H1 (cell line): ENCODE measurements at regions not wholly inside any gene's neighbourhood (a gene's known extent, or its start where the extent isn't known, plus 50 kb on each side); places are given as distances from the start of the nearest gene placed in this dataset.
"Not testable (repeated sequence)": the region's sequence is repeated elsewhere in the genome, so short reads cannot be mapped to it uniquely, and the experiment has no call there.

Experiments
- CHD2 ChIP-seq: IDR thresholded peaks from 2 replicates; pipeline ENCODE4 v1.6.1; 2012; ENCODE audit warnings: low read length, improper control_type of control experiment
- RFX5 ChIP-seq: IDR thresholded peaks from 2 replicates; pipeline ENCODE4 v1.6.1; 2011; ENCODE audit warnings: low read depth, low read length, improper control_type of control experiment, borderline replicate concordance
- TBP ChIP-seq: IDR thresholded peaks from 2 replicates; pipeline ENCODE4 v1.6.1; 2011; ENCODE audit warnings: low read depth, low read length, improper control_type of control experiment
- TEAD4 ChIP-seq: IDR thresholded peaks from 2 replicates; pipeline ENCODE4 v1.6.1; 2012; ENCODE audit warnings: low read depth, low read length, inconsistent platforms, mixed read lengths
- YY1 ChIP-seq: IDR thresholded peaks from 2 replicates; pipeline ENCODE4 v1.6.1; 2011; ENCODE audit warnings: low read depth, mild to moderate bottlenecking, low read length
- TF ChIP-seq, protein P1 (sequence below), 3 experiments: IDR thresholded peaks; 1 replicate in 2 of 3; 2 replicates in 1 of 3; pipeline versions ENCODE4 v1.5.1 to v1.6.1; 2011; ENCODE audit warnings: low read length in 3 of 3, mild to moderate bottlenecking in 3 of 3, inconsistent platforms in 2 of 3, low read depth in 1 of 3, moderate library complexity in 1 of 3; ENCODE audit not compliant: insufficient read depth in 1 of 3; ENCODE audit errors: control extremely low read depth in 1 of 3
- TF ChIP-seq, protein P2 (sequence below): fragments of 300-600 bp; sonication (generic); IDR thresholded peaks from 2 replicates; pipeline ENCODE4 v1.7.1; 2012; ENCODE audit warnings: low read length, moderate library complexity, mild to moderate bottlenecking, inconsistent platforms; ENCODE audit not compliant: insufficient replicate concordance

DNA sequence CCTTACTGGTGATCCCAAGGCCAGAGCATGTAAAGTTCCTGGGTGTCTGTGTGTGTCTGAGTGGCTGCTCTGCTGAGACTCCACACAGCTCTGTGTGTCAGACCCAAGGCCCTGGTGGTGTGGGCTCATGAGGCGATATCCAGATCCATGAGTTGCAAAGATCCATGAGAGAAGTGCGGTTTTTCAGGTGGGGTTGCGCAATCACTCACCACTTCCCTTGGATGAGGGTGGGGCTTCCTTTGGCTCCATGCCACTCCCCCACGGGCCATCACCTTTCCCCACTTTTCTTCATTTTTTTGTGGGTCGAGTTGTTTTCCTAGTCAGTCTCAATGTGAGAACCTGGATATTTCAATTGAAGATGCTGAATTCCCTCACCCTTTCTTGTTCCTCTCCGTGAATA, 179.2 kb downstream of the PCDH11X start:
- TF ChIP-seq CHD2, YY1, TEAD4, RFX5, TBP: not testable (repeated sequence)
- TF ChIP-seq, protein P1, sequence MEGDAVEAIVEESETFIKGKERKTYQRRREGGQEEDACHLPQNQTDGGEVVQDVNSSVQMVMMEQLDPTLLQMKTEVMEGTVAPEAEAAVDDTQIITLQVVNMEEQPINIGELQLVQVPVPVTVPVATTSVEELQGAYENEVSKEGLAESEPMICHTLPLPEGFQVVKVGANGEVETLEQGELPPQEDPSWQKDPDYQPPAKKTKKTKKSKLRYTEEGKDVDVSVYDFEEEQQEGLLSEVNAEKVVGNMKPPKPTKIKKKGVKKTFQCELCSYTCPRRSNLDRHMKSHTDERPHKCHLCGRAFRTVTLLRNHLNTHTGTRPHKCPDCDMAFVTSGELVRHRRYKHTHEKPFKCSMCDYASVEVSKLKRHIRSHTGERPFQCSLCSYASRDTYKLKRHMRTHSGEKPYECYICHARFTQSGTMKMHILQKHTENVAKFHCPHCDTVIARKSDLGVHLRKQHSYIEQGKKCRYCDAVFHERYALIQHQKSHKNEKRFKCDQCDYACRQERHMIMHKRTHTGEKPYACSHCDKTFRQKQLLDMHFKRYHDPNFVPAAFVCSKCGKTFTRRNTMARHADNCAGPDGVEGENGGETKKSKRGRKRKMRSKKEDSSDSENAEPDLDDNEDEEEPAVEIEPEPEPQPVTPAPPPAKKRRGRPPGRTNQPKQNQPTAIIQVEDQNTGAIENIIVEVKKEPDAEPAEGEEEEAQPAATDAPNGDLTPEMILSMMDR (IDR thresholded peaks at IDR 0.05; ENCODE audit: control extremely low read depth in 1 of 3, insufficient read depth in 1 of 3, low read depth in 1 of 3, low read length in 3 of 3) = not testable (repeated sequence)
- TF ChIP-seq, protein P2, sequence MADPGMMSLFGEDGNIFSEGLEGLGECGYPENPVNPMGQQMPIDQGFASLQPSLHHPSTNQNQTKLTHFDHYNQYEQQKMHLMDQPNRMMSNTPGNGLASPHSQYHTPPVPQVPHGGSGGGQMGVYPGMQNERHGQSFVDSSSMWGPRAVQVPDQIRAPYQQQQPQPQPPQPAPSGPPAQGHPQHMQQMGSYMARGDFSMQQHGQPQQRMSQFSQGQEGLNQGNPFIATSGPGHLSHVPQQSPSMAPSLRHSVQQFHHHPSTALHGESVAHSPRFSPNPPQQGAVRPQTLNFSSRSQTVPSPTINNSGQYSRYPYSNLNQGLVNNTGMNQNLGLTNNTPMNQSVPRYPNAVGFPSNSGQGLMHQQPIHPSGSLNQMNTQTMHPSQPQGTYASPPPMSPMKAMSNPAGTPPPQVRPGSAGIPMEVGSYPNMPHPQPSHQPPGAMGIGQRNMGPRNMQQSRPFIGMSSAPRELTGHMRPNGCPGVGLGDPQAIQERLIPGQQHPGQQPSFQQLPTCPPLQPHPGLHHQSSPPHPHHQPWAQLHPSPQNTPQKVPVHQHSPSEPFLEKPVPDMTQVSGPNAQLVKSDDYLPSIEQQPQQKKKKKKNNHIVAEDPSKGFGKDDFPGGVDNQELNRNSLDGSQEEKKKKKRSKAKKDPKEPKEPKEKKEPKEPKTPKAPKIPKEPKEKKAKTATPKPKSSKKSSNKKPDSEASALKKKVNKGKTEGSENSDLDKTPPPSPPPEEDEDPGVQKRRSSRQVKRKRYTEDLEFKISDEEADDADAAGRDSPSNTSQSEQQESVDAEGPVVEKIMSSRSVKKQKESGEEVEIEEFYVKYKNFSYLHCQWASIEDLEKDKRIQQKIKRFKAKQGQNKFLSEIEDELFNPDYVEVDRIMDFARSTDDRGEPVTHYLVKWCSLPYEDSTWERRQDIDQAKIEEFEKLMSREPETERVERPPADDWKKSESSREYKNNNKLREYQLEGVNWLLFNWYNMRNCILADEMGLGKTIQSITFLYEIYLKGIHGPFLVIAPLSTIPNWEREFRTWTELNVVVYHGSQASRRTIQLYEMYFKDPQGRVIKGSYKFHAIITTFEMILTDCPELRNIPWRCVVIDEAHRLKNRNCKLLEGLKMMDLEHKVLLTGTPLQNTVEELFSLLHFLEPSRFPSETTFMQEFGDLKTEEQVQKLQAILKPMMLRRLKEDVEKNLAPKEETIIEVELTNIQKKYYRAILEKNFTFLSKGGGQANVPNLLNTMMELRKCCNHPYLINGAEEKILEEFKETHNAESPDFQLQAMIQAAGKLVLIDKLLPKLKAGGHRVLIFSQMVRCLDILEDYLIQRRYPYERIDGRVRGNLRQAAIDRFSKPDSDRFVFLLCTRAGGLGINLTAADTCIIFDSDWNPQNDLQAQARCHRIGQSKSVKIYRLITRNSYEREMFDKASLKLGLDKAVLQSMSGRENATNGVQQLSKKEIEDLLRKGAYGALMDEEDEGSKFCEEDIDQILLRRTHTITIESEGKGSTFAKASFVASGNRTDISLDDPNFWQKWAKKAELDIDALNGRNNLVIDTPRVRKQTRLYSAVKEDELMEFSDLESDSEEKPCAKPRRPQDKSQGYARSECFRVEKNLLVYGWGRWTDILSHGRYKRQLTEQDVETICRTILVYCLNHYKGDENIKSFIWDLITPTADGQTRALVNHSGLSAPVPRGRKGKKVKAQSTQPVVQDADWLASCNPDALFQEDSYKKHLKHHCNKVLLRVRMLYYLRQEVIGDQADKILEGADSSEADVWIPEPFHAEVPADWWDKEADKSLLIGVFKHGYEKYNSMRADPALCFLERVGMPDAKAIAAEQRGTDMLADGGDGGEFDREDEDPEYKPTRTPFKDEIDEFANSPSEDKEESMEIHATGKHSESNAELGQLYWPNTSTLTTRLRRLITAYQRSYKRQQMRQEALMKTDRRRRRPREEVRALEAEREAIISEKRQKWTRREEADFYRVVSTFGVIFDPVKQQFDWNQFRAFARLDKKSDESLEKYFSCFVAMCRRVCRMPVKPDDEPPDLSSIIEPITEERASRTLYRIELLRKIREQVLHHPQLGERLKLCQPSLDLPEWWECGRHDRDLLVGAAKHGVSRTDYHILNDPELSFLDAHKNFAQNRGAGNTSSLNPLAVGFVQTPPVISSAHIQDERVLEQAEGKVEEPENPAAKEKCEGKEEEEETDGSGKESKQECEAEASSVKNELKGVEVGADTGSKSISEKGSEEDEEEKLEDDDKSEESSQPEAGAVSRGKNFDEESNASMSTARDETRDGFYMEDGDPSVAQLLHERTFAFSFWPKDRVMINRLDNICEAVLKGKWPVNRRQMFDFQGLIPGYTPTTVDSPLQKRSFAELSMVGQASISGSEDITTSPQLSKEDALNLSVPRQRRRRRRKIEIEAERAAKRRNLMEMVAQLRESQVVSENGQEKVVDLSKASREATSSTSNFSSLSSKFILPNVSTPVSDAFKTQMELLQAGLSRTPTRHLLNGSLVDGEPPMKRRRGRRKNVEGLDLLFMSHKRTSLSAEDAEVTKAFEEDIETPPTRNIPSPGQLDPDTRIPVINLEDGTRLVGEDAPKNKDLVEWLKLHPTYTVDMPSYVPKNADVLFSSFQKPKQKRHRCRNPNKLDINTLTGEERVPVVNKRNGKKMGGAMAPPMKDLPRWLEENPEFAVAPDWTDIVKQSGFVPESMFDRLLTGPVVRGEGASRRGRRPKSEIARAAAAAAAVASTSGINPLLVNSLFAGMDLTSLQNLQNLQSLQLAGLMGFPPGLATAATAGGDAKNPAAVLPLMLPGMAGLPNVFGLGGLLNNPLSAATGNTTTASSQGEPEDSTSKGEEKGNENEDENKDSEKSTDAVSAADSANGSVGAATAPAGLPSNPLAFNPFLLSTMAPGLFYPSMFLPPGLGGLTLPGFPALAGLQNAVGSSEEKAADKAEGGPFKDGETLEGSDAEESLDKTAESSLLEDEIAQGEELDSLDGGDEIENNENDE = not testable (repeated sequence)
